ENCODE measurements at regions not wholly inside any gene's neighbourhood (a gene's known extent, or its start where the extent isn't known, plus 50 kb on each side); places are given as distances from the start of the nearest gene placed in this dataset.

DNA sequence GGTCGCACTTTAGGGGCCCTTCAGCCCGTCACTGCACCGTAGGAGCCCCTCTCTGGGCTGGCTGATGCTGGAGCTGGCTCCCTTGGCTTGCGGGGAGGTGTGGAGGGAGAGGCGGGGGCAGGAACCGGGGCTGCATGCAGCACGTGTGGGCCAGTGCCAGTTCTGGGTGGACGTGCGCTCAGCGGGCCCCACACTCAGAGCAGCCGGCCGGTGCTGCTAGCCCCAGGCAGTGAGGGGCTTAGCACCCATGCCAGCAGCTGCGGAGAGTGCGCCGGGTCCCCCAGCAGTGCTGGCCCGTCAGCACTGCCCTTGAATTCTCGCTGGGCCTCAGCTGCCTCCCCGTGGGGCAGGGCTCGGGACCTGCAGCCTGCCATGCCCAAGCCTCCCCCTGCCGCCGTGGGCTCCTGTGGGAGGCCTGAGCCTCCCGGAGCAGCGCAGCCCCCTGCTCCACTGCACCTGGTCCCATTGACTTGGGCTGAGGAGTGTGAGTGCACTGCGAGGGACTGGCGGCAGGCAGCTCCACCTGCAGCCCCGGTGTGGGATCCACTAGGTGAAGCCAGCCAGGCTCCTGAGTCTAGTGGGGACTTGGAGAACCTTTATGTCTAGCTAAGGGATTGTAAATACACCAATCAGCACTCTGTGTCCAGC is 108.8 kb upstream of the RASGEF1B start:
- DNase-seq (ENCODE audit: low spot score): no peak
- Histone ChIP-seq H3K27me3 (no peaks in the 10 kb centered on the region), H3K36me3 (no peaks in the 10 kb centered on the region), H3K9me3 (ENCODE audit: low read depth) (no peaks in the 10 kb centered on the region), H3F3A (ENCODE audit: low read depth) (no peaks in the 10 kb centered on the region), H4K20me1 (ENCODE audit: low read depth) (no peaks in the 10 kb centered on the region), H3K4me3 (no peak overlapping the region), H3K27ac (no peak overlapping the region), H3K4me1 (no peaks in the 10 kb centered on the region), H3K9ac (no peak overlapping the region), H3K79me2 (ENCODE audit: low read depth) (no peaks in the 10 kb centered on the region), H3K4me2 (no peak overlapping the region), H2AFZ (replicated peaks) (no peak overlapping the region)
- peaks cover under 1% of the 10 kb centered on the region for H3K4me1 Mint-ChIP-seq
- H3K27me3 Mint-ChIP-seq (ENCODE audit: insufficient read depth, low read depth): no peaks in the 10 kb centered on the region
- H3K9me3 Mint-ChIP-seq: no peaks in the 10 kb centered on the region
- no peak overlapping the region for H3K27ac Mint-ChIP-seq
- no peaks in the 10 kb centered on the region for H3K36me3 Mint-ChIP-seq
- TF ChIP-seq EZH2phosphoT487 (IDR thresholded peaks at IDR 0.05) (no peak), EZH2 (IDR thresholded peaks at IDR 0.05) (no peak)
- TF ChIP-seq, protein P1, sequence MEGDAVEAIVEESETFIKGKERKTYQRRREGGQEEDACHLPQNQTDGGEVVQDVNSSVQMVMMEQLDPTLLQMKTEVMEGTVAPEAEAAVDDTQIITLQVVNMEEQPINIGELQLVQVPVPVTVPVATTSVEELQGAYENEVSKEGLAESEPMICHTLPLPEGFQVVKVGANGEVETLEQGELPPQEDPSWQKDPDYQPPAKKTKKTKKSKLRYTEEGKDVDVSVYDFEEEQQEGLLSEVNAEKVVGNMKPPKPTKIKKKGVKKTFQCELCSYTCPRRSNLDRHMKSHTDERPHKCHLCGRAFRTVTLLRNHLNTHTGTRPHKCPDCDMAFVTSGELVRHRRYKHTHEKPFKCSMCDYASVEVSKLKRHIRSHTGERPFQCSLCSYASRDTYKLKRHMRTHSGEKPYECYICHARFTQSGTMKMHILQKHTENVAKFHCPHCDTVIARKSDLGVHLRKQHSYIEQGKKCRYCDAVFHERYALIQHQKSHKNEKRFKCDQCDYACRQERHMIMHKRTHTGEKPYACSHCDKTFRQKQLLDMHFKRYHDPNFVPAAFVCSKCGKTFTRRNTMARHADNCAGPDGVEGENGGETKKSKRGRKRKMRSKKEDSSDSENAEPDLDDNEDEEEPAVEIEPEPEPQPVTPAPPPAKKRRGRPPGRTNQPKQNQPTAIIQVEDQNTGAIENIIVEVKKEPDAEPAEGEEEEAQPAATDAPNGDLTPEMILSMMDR (IDR thresholded peaks at IDR 0.05): no peak
- H3K4me3 Mint-ChIP-seq: no peak overlapping the region

DNA sequence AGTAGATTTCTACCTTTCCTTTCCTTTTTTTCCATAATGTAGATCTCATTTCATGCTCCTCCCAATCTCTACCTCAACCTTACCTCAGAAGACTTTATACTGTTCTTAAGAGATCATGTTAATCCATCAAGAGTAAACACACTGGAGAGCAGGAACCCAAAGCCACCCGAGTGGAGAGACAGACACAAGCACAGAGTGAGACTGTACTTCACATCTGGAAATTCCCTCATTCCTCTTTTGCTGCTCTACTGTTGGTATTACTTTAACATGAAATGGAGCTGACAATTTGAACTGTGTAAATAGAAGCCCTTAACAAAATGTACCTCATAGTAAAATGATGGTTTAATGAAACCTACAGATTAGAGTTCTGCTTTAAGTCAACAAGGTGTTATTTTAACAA is 105.7 kb upstream of the RASGEF1B start:
- no peaks in the 10 kb centered on the region for H3K36me3 ChIP-seq
- no peak for TF ChIP-seq EZH2 (IDR thresholded peaks at IDR 0.05)
- TF ChIP-seq EZH2phosphoT487 (IDR thresholded peaks at IDR 0.05): no peak
- TF ChIP-seq, protein P1 (IDR thresholded peaks at IDR 0.05): no peak
- no peak overlapping the region for H3K4me3 Mint-ChIP-seq
- H3K27me3 ChIP-seq: no peaks in the 10 kb centered on the region
- no peak overlapping the region for H3K4me2 ChIP-seq
- no peaks in the 10 kb centered on the region for H4K20me1 ChIP-seq (ENCODE audit: low read depth)
- H3K9ac ChIP-seq: no peak overlapping the region
- no peaks in the 10 kb centered on the region for H3F3A ChIP-seq (ENCODE audit: low read depth)
- no peaks in the 10 kb centered on the region for H3K9me3 ChIP-seq (ENCODE audit: low read depth)
- H3K27ac Mint-ChIP-seq: no peak overlapping the region
- H3K9me3 Mint-ChIP-seq: no peaks in the 10 kb centered on the region
- H3K27ac ChIP-seq: no peak overlapping the region
- H3K36me3 Mint-ChIP-seq: no peaks in the 10 kb centered on the region
- DNase-seq (ENCODE audit: low spot score): no peak
- H3K4me1 ChIP-seq: no peaks in the 10 kb centered on the region
- no peaks in the 10 kb centered on the region for H3K27me3 Mint-ChIP-seq (ENCODE audit: insufficient read depth, low read depth)
- H2AFZ ChIP-seq (replicated peaks): no peak overlapping the region
- no peaks in the 10 kb centered on the region for H3K79me2 ChIP-seq (ENCODE audit: low read depth)
- no peak overlapping the region for H3K4me3 ChIP-seq
- peaks cover 5% of the 10 kb centered on the region for H3K4me1 Mint-ChIP-seq

DNA sequence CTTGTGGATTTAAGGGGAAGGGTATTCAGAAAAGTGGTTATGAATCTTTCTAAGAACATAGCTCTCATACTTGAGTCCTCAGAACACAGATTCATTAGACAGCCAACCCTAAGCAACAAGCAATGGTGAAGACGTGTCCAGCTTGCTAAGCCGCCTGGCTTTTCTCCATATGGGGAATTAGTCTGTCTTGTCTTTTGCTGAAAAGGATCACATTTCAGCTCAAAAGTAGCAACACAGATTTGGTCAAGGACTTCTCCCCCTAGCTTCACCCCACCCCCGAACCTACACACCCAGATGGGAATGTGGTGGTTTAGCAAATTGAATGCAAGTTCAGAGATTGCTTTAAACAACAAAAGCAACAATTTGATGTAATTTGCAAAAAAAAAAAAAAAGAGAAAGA is 103.3 kb upstream of the RASGEF1B start:
- peaks cover 5% of the 10 kb centered on the region for H3K4me1 Mint-ChIP-seq
- DNase-seq (ENCODE audit: low spot score): no peak
- no peak for TF ChIP-seq EZH2phosphoT487 (IDR thresholded peaks at IDR 0.05)
- TF ChIP-seq, protein P1 (IDR thresholded peaks at IDR 0.05): no peak
- TF ChIP-seq EZH2 (IDR thresholded peaks at IDR 0.05): no peak
- Histone ChIP-seq H3F3A (ENCODE audit: low read depth) (no peaks in the 10 kb centered on the region), H3K36me3 (no peaks in the 10 kb centered on the region), H3K4me2 (no peak overlapping the region), H3K27me3 (no peaks in the 10 kb centered on the region), H3K4me1 (no peaks in the 10 kb centered on the region), H2AFZ (replicated peaks) (no peak overlapping the region), H3K4me3 (no peak overlapping the region), H4K20me1 (ENCODE audit: low read depth) (no peaks in the 10 kb centered on the region), H3K79me2 (ENCODE audit: low read depth) (no peaks in the 10 kb centered on the region), H3K27ac (no peak overlapping the region), H3K9ac (no peak overlapping the region), H3K9me3 (ENCODE audit: low read depth) (no peaks in the 10 kb centered on the region)
- no peaks in the 10 kb centered on the region for H3K36me3 Mint-ChIP-seq
- H3K27me3 Mint-ChIP-seq (ENCODE audit: insufficient read depth, low read depth): no peaks in the 10 kb centered on the region
- no peaks in the 10 kb centered on the region for H3K9me3 Mint-ChIP-seq
- H3K27ac Mint-ChIP-seq: no peak overlapping the region
- H3K4me3 Mint-ChIP-seq: no peak overlapping the region

Measured in neural progenitor cell (in vitro differentiated cells).